ENCODE measurements at regions not wholly inside any gene's neighbourhood (a gene's known extent, or its start where the extent isn't known, plus 50 kb on each side); places are given as distances from the start of the nearest gene placed in this dataset.
"Not testable (repeated sequence)": the region's sequence is repeated elsewhere in the genome, so short reads cannot be mapped to it uniquely, and the experiment has no call there.

- no peak for DNase-seq
These were observed 191.3 kb upstream of the KCNJ3 start for GRCh38 chr2:154507186-154507585.

- no peak for DNase-seq
These were observed 179.6 kb upstream of the KCNJ3 start for GRCh38 chr2:154518872-154519271.

GRCh38 chr2:154520951-154521350 is 177.5 kb upstream of the KCNJ3 start:
- not testable (repeated sequence) for DNase-seq

- DNase-seq: no peak
These were observed 172.3 kb upstream of the KCNJ3 start for GRCh38 chr2:154526234-154526633.

- DNase-seq: no peak
These were observed 170.5 kb upstream of the KCNJ3 start for GRCh38 chr2:154527962-154528361.

- no peak for DNase-seq
These were observed 166.5 kb upstream of the KCNJ3 start for GRCh38 chr2:154532004-154532403.

- no peak for DNase-seq
These were observed 165.7 kb upstream of the KCNJ3 start for GRCh38 chr2:154532763-154533162.

- DNase-seq: no peak
These were observed 165.1 kb upstream of the KCNJ3 start for GRCh38 chr2:154533300-154533940.

GRCh38 chr2:154537024-154537423 is 161.5 kb upstream of the KCNJ3 start:
- no peak for DNase-seq

GRCh38 chr2:154537843-154538450 is 160.5 kb upstream of the KCNJ3 start:
- DNase-seq: peak; percentile 42

GRCh38 chr2:154546341-154546740 is 152.2 kb upstream of the KCNJ3 start:
- DNase-seq: no peak

- DNase-seq: no peak
These were observed 148.6 kb upstream of the KCNJ3 start for GRCh38 chr2:154549869-154550268.

GRCh38 chr2:154551649-154552048 is 146.8 kb upstream of the KCNJ3 start:
- no peak for DNase-seq

GRCh38 chr2:154554046-154554445 is 144.4 kb upstream of the KCNJ3 start:
- no peak for DNase-seq

GRCh38 chr2:154555710-154556109 is 142.8 kb upstream of the KCNJ3 start:
- no peak for DNase-seq

- no peak for DNase-seq
These were observed 142.3 kb upstream of the KCNJ3 start for GRCh38 chr2:154556146-154556545.

- DNase-seq: no peak
These were observed 141.9 kb upstream of the KCNJ3 start for GRCh38 chr2:154556607-154557006.

GRCh38 chr2:154557906-154558305 is 140.6 kb upstream of the KCNJ3 start:
- DNase-seq: no peak

- DNase-seq: no peak
These were observed 133.1 kb upstream of the KCNJ3 start for GRCh38 chr2:154565433-154565832.

GRCh38 chr2:154568413-154568812 is 130.1 kb upstream of the KCNJ3 start:
- no peak for DNase-seq

GRCh38 chr2:154570501-154570900 is 128.0 kb upstream of the KCNJ3 start:
- no peak for DNase-seq

GRCh38 chr2:154576699-154577098 is 121.8 kb upstream of the KCNJ3 start:
- not testable (repeated sequence) for DNase-seq

GRCh38 chr2:154577390-154577789 is 121.1 kb upstream of the KCNJ3 start:
- DNase-seq: no peak

- no peak for DNase-seq
These were observed 117.7 kb upstream of the KCNJ3 start for GRCh38 chr2:154580767-154581166.

- DNase-seq: not testable (repeated sequence)
These were observed 115.8 kb upstream of the KCNJ3 start for GRCh38 chr2:154582694-154583093.

All from NCI-H748 treated with DMSO at 0.1 percent for 48 hours (cell line).